Testis (tissue), 2 donors: ENCODE measurements at regions not wholly inside any gene's neighbourhood (a gene's known extent, or its start where the extent isn't known, plus 50 kb on each side); places are given as distances from the start of the nearest gene placed in this dataset.

ENCODE experiments used
- DNase-seq: peaks from one replicate; pipeline ENCODE4 v3.0.0-alpha.2; 2019
- H3K27ac ChIP-seq, 2 donors: fragments of 200-600 bp; sonication (generic); one replicate each; pipeline ENCODE4 v1.5.1; 2019
- H3K27me3 ChIP-seq: fragments of 200-600 bp; sonication (generic); one replicate; pipeline ENCODE4 v1.5.1; 2019
- H3K36me3 ChIP-seq: fragments of 200-600 bp; sonication (generic); one replicate; pipeline ENCODE4 v1.5.1; 2017; ENCODE audit warnings: low read depth; ENCODE audit errors: missing control alignments
- H3K4me1 ChIP-seq: fragments of 200-600 bp; sonication (generic); one replicate; pipeline ENCODE4 v1.5.1; 2019
- H3K4me3 ChIP-seq, 2 donors: fragments of 200-600 bp; sonication (generic); one replicate each; pipeline ENCODE4 v1.5.1; 2017 to 2019
- H3K9me3 ChIP-seq: fragments of 200-600 bp; sonication (generic); one replicate; pipeline ENCODE4 v1.5.1; 2017
- CTCF ChIP-seq, 3 experiments: fragments of 450-650 bp in 2 of 3; fragments of 200-600 bp in 1 of 3; sonication (generic) in 1 of 3; IDR thresholded peaks; one replicate each; pipeline ENCODE4 v1.5.1; 2016 to 2019; ENCODE audit warnings: antibody characterized with exemption in 3 of 3, mild to moderate bottlenecking in 2 of 3, moderate library complexity in 1 of 3
- POLR2A ChIP-seq: fragments of 450-650 bp; IDR thresholded peaks from one replicate; pipeline ENCODE4 v1.6.1; 2017; ENCODE audit warnings: antibody characterized with exemption, mild to moderate bottlenecking, moderate library complexity
- WGBS, 2 donors: methylation state at CpG; one replicate each; pipeline ENCODE4 v1.1.5; 2018; 5-methylcytosine and 5-hydroxymethylcytosine counted together
- intact Hi-C: fragments of 100-400 bp; cut with DNase I; formaldehyde crosslinking; loops from one replicate; pipeline ENCODE4 v1.15.1; 2023; ENCODE audit warnings: low total_unique reads

GRCh38 chr20:22684763-22685443 is 100.5 kb upstream of the FOXA2 start:
- no peak overlapping the region for H3K4me3 ChIP-seq
- WGBS, 2 donors, result 43 to 74% methylated on average over 7 of the region's 7 CpGs
- H3K27me3 ChIP-seq, result no peaks in the 10 kb centered on the region
- DNase-seq, result no peak
- H3K4me1 ChIP-seq, result no peaks in the 10 kb centered on the region
- TF ChIP-seq CTCF (IDR thresholded peaks at IDR 0.05), result no peak
- no peak for TF ChIP-seq POLR2A
- no peaks in the 10 kb centered on the region for H3K36me3 ChIP-seq
- no peaks in the 10 kb centered on the region for H3K9me3 ChIP-seq
- no peak overlapping the region for H3K27ac ChIP-seq
- intact Hi-C loops, result loop anchor here (5.0 kb wide), 1 partner anchor 343 kb away; no protein-coding TSS in a partner anchor

- no peaks in the 10 kb centered on the region for H3K36me3 ChIP-seq
- no peak overlapping the region for H3K4me3 ChIP-seq
- WGBS, 2 donors, result 38 to 40% methylated on average over 2 to 7 of the region's 7 CpGs
- H3K27me3 ChIP-seq, result no peaks in the 10 kb centered on the region
- H3K27ac ChIP-seq, result no peak overlapping the region
- TF ChIP-seq POLR2A (no peak), CTCF (IDR thresholded peaks at IDR 0.05) (no peak)
- DNase-seq, result peak; percentile 92
- no peaks in the 10 kb centered on the region for H3K9me3 ChIP-seq
- H3K4me1 ChIP-seq, result no peaks in the 10 kb centered on the region
- intact Hi-C loops, result no loop called here
Observed at GRCh38 chr20:22686097-22686496, 101.7 kb upstream of the FOXA2 start.

DNA sequence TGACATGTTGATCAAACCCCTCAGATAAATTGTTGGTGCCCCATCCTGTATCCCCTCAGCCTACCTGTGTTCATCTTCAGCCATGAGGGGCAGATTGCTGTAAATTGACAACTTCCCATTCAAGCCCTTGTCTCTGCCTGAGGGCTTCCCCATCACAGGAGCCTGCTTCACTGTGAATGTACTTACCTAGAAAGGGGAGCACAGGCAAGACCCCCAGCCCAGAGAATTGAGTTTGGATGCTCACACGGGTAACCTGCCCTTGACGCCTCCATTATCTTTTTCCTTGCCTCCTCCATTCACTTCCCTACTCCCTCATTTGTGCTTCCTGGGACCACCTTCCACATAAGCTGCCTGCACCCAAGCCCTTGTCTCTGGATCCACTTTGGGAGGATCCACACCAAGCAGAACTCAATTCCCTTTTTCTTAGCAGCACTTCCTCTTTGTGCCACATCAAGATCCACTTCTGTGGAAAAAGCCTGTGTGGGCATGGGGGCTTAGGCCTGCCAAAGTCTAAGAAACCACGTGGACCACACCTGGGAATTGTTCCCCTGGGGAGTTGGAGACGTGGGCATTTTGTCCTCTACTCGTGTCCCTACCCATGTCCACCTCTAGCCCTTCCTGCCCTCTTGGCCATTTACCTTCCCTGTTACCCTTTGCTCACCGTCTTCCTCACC is 103.4 kb upstream of the FOXA2 start:
- 80 to 81% methylated on average over 6 of the region's 6 CpGs for whole genome bisulfite sequencing, 2 donors
- TF ChIP-seq CTCF (IDR thresholded peaks at IDR 0.05), result no peak
- no peak for TF ChIP-seq POLR2A
- Histone ChIP-seq H3K27ac (no peak overlapping the region), H3K27me3 (no peaks in the 10 kb centered on the region), H3K36me3 (no peaks in the 10 kb centered on the region), H3K4me1 (peaks cover 11% of the 10 kb centered on the region), H3K4me3 (no peak overlapping the region), H3K9me3 (no peaks in the 10 kb centered on the region)
- no peak for DNase-seq
- intact Hi-C loops, result no loop called here

GRCh38 chr20:22688485-22688884 is 104.1 kb upstream of the FOXA2 start:
- Histone ChIP-seq H3K4me3 (no peak overlapping the region), H3K27me3 (no peaks in the 10 kb centered on the region), H3K27ac (no peak overlapping the region), H3K9me3 (no peaks in the 10 kb centered on the region), H3K36me3 (no peaks in the 10 kb centered on the region), H3K4me1 (peaks cover 13% of the 10 kb centered on the region)
- DNase-seq, result no peak
- 76 to 79% methylated on average over 2 of the region's 2 CpGs for WGBS, 2 donors
- no peak for TF ChIP-seq CTCF (IDR thresholded peaks at IDR 0.05)
- TF ChIP-seq POLR2A, result no peak
- intact Hi-C loops, result no loop called here

- Histone ChIP-seq H3K27ac (no peak overlapping the region), H3K36me3 (no peaks in the 10 kb centered on the region), H3K4me1 (peaks cover 13% of the 10 kb centered on the region), H3K9me3 (no peaks in the 10 kb centered on the region), H3K27me3 (no peaks in the 10 kb centered on the region), H3K4me3 (no peak overlapping the region)
- TF ChIP-seq CTCF (IDR thresholded peaks at IDR 0.05) (no peak), POLR2A (no peak)
- intact Hi-C loops, result no loop called here
- WGBS, 2 donors, result 82 to 93% methylated on average over 3 to 5 of the region's 5 CpGs
- no peak for DNase-seq
Observed at GRCh38 chr20:22689266-22689665, 104.9 kb upstream of the FOXA2 start.
